Stimulated activated CD4-positive, alpha-beta T cell treated with anti-CD3 and anti-CD28 coated beads, Interleukin-2, amount 100 ng/mL, for 48 hours (primary cell): ENCODE measurements at regions not wholly inside any gene's neighbourhood (a gene's known extent, or its start where the extent isn't known, plus 50 kb on each side); places are given as distances from the start of the nearest gene placed in this dataset.

ENCODE experiments used
- DNase-seq, 2 donors: peaks; one replicate each; pipeline ENCODE4 v3.0.0-alpha.2; 2020

DNA sequence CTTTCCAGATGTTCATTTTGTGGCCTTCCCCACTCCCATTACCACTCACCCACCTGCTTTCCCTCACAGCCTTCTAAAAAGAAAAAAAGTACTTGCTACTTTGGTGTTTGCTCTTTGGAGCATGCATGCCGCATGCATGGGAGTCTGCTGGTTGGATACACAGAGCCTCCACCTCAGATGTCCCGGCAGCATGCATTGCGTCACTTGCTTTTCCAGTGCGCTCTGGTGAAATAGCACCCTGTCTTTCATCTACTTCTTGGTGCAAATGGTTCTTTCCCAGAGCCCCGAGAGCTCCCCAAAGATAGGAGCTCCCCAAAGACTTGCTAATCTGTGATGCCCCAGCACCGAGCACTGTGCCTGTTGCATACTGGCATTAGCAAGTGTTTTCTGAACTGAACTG lies 333.2 kb upstream of the ZNF507 start:
- DNase-seq = no peak

DNA sequence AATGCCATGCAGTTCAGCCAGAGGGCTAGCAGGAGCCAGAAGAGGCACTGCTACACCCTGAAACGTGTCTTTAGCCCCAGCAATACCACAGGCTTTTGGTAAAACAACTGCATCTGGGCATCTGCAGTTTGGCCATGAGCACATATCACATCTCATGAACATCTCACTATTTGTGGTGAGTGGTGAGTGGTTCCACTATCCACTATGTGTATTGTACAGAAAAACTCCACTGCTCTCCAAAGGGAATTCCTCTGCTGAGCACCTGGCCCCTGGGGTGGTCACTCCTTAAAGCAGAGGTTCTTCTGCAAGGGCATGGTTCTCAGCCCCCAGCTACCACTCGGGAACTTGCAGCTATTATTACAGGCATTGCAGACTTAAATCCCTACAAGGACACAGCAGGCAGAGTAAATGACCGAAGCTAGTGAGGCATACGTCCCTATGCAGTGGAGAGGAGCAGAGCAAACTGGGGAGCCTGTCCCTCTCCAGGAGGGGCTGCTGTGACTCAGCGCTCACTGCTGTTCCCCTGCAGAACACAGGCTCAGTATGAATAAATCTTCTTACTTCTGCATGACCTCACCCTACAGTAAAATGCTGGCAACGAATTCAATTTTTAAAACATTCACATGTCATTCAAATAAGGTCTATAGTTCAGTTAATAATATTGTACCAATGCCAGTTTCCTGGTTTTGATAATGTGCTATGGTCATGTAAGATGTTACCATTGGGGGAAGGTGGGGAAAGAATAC lies 332.4 kb upstream of the ZNF507 start:
- no peak for DNase-seq

DNA sequence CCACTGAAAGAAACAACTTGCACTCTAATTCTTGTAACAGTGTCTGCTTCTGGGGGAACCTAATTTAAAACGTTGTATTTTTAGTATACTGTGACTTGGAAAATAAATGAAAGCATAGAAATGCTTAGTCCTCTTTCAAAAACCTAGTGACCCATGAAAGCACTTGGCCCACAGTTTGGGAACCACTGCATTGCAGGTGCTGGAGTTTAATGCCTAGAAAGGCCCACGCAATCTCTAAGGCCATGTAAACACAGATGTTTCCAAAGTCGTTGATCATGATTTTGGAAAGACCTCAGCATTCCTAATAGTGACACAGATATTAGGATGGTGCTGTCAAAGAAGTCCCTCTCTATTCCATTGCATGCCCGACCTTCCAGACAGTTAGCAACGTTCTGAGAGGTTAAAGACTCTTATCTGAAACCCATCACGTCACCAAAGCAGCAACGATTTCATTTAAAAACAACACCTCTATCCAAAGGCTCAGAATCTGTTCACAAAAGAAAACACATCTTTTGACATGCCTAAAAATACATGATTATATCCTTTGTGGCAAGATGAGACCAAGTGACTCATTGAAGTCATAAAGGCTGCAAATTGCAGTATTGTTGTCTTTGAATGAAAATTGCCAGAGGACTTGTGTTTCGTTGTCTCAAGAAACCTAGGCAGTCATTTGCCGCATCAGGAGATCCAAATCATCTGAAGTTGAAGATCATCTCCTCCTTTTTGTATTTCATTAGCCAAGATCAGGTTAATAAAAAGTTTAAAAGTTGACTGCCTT lies 328.0 kb upstream of the ZNF507 start:
- DNase-seq = no peak

- no peak for DNase-seq
Observed at GRCh38 chr19:32018014-32018413, 327.4 kb upstream of the ZNF507 start.

DNA sequence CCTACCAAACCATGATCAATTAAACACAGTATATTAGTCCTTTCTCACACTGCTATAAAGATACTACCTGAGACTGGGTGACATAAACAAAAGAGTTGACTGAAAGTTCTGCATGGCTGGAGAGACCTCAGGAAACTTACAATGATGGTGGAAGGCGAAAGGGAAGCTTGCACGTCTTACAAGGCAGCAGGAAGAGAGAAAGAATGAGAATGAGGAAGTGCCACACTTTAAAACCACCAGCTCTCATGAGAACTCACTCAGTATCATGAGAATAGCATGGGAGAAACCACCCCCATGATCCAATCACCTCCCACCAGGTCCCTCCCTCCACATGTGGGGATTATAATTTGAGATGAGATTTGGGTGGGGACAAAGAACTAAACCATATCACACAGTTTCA lies 324.9 kb upstream of the ZNF507 start:
- DNase-seq = no peak

DNA sequence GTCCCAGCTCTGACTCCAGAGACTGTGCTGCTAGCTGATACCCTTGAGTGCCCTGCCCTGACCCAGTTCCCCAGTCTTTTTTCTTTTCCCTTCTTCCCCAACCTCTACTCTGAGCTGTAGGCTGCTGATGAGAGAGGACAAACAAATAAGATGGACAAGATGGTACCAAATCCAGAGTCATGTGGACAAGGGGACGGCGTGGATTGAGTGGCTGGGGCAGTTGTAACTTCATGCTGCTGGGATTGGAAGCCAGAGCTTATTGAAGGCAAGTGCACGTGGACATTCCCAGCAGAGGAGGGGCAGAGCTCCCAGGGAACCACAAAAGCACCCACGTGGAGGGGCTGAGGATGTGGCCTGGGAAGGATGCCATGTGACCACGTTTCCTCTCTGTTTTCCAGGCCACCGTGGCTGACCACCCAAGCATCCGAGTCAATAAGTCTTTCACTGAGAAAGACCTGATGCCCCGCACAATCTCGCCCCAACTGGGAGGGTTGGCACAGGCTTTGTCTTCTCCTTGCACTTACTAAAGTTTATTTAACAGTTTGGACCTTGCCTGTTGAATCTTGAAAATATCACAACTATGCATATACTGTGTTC lies 323.3 kb upstream of the ZNF507 start:
- no peak for DNase-seq

GRCh38 chr19:32022731-32023563 lies 322.5 kb upstream of the ZNF507 start:
- no peak for DNase-seq

DNA sequence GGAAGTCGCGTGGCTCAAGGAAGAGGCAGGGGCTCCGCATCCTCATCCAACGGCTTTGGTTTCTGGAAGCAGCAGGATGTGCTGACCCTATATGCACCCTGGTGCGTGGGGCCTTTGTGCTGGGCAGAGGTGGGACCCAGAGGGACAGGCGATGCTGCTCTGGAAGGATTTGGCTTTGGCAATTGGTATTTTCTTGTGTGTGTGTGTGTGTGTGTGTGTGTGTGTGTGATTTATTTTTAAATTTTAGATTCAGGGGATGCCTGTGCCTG lies 321.9 kb upstream of the ZNF507 start:
- no peak for DNase-seq

DNA sequence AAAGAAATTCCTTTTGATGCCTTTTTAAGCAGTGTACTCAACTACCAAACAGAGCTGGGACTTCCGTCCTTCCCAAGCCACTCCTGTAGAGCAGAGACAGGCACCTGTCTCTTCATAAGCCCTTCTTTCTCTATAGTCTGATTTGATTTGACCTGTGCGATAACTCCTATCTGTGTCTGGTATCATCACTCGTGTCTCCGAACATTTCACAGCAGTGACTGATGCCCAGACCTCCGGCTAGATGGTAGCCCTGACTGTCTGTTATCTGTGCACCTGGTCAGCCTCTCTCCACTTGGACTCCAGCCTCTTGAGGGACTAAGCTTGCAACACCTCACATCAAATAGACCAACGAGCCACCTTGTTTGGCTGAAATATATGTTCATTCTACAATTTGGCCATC lies 316.2 kb upstream of the ZNF507 start:
- DNase-seq = no peak

DNA sequence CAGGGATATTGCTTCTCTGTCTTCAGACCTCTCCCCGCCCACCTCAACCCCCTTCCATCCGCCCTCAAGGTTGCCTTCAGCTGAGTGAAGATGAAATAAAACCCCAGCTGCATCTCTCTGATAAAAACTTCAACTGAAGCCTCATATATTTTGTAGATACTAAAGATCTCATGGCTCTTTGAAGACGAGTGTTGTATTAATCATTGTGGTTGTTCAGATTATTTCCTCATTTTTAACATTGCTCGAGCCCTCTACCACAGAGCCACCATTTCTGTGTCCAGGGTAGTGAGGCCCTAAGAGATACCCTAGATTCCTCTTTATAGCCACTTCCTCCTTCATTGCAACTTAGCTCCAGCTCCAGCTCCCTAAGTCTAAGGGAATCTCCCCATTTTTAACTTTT lies 312.8 kb upstream of the ZNF507 start:
- DNase-seq = no peak

DNA sequence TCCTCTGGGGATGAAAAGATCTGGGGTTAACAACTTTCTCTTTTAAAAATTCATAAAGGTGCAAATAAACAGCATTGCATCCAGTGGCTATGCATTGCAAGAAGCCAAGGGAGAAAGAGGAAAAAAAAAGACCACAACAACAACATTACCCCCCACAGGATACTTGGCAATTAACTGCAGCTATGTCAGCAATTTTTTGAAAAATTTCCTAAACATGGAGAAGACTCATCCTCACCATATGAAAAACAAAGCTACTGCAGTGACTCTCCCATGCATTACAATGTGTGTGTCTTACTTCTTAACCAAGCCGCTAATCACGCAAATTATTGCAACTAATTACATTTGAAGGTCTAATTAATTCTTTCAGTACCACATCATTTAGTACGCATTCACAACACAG lies 309.8 kb upstream of the ZNF507 start:
- no peak for DNase-seq

GRCh38 chr19:32038021-32038920 lies 307.1 kb upstream of the ZNF507 start:
- DNase-seq = no peak

DNA sequence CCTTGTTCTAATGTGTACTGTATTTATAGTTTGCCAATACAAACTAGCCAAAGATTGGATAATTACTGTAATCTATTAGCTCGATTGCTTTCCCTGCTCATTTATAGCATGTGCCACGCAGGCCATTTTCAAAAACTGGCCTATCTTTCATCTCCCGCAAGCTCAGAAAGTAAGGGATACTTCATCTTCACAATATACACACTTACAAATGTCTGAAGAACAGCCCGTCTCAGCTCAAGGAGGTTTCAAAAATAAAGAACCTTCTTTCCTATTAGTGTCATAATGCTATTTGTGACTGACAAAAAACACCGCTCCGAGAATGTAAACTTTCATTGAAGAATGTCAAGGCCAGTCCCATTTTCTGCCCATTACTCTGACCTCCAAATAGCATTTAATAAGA lies 306.4 kb upstream of the ZNF507 start:
- DNase-seq = no peak

DNA sequence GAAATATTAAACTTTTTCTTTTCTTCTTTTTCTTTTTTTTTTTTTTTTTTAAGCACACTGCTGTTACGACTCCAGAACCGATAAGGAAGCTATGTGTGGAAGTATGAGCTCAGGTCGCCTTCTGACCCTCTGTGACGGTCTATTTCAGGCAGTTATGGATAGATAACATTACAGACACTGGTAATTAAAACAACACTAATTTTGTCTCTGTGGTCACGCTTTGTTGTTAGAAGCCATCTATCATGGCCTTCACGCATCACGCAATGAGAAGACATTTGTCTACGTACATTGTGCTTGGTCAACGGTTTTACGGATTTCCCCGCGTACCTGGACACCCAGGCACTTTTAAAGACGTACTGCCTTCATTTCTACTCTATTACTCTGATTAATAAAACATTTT lies 306.0 kb upstream of the ZNF507 start:
- no peak for DNase-seq

DNA sequence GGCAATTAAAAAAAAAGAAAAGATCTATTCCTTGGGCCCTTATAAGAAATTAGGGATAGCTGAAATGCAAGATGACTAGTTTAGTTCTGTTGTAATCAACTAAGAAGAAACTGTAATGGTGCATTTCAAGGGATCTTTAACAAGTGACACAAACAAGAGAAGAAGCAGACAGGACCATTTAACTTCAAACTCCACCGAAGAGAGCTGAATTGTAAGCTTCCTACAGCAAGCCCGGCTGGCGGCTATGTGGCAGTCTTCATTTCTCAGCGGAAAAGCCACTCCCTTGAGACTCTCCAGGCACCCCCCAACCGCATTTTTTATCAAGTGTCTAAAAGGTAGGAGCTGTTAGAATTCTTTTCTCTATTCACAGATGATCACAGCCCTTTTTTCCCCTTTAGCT lies 305.2 kb upstream of the ZNF507 start:
- no peak for DNase-seq

- DNase-seq = peak; percentile 6 to 21
Observed at GRCh38 chr19:32041681-32042292, 303.6 kb upstream of the ZNF507 start.

- DNase-seq = no peak
Observed at GRCh38 chr19:32047788-32048187, 297.6 kb upstream of the ZNF507 start.

DNA sequence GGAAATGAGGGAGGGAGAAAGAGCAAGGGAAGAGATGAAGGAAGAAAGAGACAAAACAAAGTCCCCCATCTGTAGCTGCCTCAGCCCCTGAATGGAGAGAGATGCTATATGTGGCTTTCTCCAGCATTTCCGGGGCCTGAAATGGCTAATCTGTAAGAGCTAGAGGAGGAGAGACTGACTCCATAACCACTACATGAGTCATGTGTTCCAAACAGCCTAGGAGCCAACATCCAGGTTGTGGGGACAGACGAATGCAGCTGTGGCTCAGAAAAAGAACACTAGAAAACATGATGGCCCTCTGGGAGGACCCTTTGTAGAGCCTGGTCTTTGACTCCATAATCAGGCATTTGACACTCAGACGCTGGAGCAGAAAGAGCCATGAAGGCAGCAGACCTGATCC lies 292.0 kb upstream of the ZNF507 start:
- no peak for DNase-seq

- no peak for DNase-seq
Observed at GRCh38 chr19:32053861-32054260, 291.5 kb upstream of the ZNF507 start.

- DNase-seq = no peak
Observed at GRCh38 chr19:32058131-32058530, 287.3 kb upstream of the ZNF507 start.

- no peak for DNase-seq
Observed at GRCh38 chr19:32061315-32061714, 284.1 kb upstream of the ZNF507 start.

- no peak for DNase-seq
Observed at GRCh38 chr19:32063601-32064000, 281.8 kb upstream of the ZNF507 start.
